ENCODE measurements at regions not wholly inside any gene's neighbourhood (a gene's known extent, or its start where the extent isn't known, plus 50 kb on each side); places are given as distances from the start of the nearest gene placed in this dataset.

- DNase-seq: no peak
Observed at GRCh38 chrX:23548164-23548563, 119.1 kb upstream of the PRDX4 start.

DNA sequence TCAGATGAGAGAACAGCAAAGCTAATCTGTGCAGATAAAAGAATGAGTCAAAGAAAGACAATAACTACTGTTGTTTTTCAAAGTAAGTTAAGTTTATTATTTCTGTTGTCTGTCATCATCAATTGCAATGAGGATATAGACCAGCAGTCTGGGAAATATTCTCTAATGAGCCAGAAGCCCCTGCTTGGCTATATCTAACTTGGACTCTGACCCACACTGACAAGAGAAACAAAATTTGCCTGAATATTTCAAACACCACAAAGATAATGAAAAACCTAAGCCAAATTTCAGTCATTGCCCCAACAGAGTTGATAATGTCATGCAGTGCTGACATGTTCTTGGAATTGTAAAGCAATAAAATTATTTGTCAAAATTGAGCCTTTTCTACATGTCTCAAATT is 115.0 kb upstream of the PRDX4 start:
- no peak for DNase-seq

DNA sequence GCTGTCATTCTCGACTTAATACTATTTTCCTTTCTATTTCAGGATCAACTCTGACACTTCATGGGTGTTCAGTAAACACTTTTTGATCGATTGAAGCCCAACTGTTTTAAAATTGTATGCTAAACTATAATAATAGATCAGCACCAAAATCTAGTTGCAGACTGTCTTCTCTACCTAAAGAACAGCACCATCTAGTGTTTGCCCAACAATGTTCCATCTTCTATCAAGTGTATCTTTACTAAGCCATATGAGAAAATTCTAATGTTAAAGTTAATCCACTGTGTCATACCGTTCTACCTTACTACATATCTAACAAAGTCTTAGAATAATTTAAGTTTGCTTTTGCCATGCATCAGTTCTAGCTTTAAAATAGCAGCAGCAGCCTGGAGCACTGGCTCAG is 113.0 kb upstream of the PRDX4 start:
- peak; percentile 7 for DNase-seq

DNA sequence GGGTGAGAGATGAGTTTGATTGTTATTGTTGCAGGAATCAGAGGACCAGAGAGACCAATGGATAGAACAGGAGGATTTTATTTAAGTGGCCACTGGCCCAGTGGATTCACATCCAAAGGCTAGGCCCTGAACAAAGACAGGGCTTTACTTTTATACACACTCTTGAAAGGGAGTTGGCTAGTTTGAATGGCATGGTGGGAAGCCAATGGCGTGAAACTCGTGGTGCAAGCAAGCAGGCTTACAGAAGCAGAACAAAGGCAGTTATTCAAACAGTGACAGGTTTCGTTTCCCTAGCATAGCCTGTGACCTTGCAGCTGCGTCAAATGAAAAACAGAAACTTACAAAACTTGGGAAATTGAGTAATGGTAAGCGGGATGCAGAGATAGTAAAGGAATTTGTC is 110.2 kb upstream of the PRDX4 start:
- no peak for DNase-seq

- DNase-seq: no peak
Observed at GRCh38 chrX:23559975-23560374, 107.3 kb upstream of the PRDX4 start.

DNA sequence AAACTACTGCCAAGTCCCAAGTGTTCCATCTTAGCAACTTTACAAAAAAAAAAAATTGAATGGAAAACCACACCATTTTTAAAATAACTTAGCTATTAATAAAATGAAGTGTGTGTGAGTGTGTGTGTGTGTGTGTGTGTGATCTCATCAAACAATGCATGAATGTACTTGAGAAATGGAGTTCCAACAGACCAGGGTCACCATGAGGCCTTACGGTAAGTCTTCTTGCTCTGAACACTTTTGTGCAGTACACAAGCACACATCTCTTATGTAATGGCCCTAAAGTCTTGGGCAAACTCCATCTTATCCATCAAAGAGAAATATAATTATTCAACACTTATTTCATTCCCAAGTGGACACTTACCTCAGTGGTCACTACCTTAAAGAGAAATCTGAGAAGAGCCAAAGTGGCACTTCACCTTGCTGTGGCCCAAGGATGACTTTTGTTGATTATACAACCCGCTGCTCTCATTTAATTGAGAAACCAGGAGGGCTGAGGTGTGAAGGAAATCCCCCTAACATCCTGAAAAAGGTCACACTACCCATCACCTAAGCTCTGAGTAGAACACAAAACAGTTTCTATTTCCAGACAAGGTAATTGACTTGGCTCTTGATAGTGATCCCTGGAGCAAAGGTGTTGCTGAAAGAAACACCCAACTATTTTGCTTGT is 96.5 kb upstream of the PRDX4 start:
- DNase-seq: no peak

DNA sequence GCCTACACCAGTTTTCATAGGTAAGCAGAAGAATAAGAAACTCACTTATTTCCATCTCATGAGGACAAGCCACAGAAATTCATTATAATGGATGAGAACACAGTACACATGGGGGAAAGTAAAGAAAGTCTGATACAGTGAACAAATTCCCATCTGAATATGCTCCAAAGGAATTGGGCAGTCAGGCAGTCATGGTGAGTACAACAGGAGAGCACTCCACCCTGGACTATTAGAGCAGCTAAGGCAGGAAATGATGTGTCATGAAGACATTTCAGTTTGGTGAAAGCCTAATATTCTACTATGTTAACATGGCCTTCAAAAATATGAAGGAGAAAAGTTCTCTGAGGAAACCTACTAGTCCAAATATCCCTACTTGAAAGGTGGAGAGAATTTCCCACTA is 92.0 kb upstream of the PRDX4 start:
- no peak for DNase-seq

DNA sequence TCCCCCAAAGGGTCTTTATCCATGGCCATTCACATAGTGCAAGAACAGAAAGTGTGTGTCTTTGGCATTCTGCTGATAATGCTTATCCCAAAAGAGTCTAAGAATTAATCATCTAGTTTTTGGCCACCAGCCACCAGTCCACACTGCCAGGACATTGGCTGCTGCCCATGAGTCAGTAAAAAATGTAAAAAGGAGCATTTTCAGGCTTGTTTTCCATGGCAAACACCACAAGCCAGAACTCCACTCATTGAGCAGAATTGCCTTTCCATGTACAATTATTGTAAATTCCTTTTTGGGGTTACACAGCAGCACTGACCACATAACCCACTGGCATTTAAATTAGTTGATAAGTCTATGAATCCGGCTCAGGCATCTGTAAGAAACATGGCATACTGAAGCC is 89.2 kb upstream of the PRDX4 start:
- no peak for DNase-seq

- DNase-seq: no peak
Observed at GRCh38 chrX:23589496-23589895, 77.8 kb upstream of the PRDX4 start.

DNA sequence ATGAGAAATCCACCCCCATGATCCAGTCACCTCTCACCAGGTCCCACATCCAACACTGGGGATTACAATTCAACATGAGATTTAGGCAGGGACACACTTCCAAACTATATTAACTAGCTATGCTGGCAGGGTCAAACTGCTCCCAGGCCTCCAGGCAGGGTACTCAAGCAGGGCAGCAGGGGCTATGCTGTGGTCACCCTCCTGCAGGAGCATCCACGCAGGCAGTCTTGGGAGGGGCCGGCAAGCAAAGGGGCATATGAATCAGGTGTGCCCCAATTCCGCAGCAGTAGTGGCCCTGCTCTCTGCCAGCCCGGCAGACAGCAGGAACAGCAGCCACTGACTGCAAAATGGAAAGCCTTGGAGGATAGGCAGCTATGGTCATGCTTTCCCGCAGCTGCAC is 74.6 kb upstream of the PRDX4 start:
- DNase-seq: no peak

- no peak for DNase-seq
Observed at GRCh38 chrX:23598575-23598974, 68.7 kb upstream of the PRDX4 start.

- no peak for DNase-seq
Observed at GRCh38 chrX:23603501-23603900, 63.8 kb upstream of the PRDX4 start.

- no peak for DNase-seq
Observed at GRCh38 chrX:23610495-23610894, 56.8 kb upstream of the PRDX4 start.

GRCh38 chrX:23612846-23613245 is 54.4 kb upstream of the PRDX4 start:
- DNase-seq: no peak

- DNase-seq: no peak
Observed at GRCh38 chrX:23616361-23616760, 50.9 kb upstream of the PRDX4 start.

All from 8988T (cell line).